CD4-positive, alpha-beta T cell treated with Interleukin-10 for 1 hour (primary cell): ENCODE measurements at regions not wholly inside any gene's neighbourhood (a gene's known extent, or its start where the extent isn't known, plus 50 kb on each side); places are given as distances from the start of the nearest gene placed in this dataset.

ENCODE experiments used
- DNase-seq: peaks from one replicate; pipeline ENCODE4 v3.0.0-alpha.2; 2020

DNA sequence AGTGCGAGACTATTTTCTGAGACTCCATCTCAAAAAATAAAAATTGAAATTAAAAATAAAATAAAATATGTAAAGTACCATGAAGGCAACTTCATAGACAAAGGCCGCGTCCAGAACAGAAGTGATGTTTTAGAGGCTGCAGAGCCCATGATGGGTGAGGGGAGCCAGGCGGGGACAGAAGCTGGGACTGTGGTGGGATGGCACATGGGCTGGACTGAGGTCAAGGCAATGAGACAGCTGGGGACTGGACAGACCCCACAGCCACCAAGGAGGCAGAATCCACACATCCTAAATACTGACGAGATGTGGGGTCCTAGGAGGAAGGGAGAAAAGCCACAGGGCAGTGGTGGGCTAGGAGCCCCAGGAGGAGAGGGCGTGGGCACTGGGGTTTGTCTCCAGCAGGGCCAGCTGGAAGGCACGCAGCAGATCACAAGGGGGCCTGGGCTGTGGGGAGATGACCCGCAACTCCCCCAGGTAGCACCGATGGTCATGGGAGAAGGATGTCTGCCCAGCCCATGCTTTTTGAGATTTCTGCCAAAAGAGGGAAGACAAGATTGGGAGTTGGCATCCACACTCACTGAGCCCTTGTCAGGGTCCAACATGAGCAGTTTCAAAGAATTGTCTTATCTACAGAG, 74.3 kb downstream of the KCNF1 start:
- no peak for DNase-seq

DNA sequence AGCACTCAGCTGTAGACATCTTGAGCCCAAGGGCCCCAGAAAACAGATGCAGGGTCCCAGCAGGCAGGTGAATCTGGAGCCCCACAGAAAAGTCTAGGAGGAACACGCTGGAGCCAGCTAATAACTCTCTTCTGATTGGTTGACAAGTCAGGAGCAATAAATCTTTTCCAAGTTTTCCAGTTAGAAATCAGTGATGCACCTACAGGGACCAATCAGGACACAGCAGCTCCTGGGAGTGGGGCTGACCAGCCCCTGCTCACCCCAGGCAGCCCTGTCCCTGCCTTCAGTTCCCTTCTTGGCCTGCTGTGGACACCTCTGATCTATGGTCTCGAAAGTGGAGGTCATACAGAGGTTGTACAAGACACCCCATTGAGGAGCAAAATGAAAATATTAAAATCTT, 75.7 kb downstream of the KCNF1 start:
- no peak for DNase-seq

DNA sequence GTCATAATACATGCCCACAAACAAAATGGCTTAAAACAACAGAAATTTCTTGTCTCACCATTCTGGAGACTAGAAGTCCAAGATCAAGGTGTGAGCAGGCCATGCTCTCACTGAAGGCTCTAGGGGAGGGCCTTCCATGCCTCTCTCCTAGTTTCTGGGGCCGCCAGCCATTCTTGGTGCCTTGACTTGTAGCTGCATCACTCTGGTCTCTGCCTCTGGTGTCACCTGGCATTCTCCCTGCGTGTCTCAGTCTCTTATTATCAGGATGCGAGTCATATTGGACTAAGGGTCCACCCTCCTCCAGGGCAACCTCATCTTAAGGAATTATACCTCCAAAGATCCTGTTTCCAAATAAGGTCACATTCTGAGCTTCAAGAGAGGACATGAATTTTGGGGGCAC, 76.1 kb downstream of the KCNF1 start:
- DNase-seq, result no peak

DNA sequence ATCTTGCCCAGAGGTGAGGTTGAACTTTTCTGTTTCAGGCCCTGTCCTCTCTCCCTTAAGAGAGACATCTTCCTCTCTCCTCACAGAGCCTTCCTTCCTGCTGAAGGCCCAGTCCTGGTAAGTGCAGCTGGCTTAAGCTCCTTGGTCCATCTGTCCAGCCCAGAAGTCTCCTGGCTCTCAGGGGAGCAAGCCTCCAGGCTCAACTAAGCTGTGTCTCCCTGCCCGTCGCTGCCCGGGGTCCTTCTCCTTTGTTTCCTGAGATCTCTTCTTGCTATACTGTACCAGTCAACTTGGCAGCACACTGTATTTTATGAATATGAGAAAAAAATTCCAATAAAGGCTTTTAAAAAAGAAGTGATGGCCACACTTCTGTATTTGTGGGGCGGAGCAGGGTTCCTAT, 77.4 kb downstream of the KCNF1 start:
- DNase-seq, result no peak

DNA sequence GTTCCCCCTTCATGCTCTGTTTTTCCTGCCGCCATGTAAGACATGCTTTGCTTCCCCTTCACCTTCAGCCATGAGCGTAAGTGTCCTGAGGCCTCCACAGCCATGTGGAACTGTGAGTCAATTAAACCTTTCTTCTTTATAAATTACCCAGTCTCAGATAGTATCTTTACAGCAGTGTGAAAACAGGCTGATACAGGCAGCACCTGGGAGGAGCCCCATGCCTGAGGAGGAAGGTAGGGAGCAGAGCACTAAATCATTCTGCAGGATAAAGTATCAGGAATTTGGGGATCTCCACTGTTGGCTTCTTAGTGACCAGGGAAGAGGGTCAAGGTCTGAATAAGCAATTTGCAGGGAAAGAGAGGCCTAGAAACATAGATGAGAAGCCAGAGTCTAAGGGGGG, 78.0 kb downstream of the KCNF1 start:
- DNase-seq, result no peak

DNA sequence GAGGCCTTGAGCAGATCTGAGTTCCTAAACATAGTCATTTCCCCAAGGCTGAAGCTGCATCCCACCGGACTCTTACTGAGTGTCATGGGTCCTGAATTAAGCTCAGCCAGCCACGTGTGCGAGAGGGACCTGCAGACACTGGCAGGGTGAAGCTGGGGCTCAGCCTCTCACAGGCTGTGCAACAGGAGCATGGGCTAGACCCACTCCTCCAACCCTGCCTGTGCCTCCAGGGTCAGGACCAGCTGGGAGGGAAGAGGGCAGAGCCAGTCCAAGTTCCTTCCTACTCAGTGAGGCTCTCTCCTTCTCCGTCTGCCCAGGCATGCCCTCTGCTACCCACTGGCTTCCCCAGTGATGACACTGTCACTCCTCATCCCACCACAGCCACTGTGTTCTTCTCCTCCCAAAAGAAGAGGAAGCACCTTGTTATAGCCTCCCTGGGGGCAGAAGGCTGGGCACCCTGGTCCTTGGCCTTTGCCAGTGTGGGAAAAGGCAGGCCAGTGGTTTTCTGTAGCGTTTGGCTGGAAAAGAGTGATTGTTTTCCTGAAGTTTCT, 78.9 kb downstream of the KCNF1 start:
- DNase-seq, result no peak

DNA sequence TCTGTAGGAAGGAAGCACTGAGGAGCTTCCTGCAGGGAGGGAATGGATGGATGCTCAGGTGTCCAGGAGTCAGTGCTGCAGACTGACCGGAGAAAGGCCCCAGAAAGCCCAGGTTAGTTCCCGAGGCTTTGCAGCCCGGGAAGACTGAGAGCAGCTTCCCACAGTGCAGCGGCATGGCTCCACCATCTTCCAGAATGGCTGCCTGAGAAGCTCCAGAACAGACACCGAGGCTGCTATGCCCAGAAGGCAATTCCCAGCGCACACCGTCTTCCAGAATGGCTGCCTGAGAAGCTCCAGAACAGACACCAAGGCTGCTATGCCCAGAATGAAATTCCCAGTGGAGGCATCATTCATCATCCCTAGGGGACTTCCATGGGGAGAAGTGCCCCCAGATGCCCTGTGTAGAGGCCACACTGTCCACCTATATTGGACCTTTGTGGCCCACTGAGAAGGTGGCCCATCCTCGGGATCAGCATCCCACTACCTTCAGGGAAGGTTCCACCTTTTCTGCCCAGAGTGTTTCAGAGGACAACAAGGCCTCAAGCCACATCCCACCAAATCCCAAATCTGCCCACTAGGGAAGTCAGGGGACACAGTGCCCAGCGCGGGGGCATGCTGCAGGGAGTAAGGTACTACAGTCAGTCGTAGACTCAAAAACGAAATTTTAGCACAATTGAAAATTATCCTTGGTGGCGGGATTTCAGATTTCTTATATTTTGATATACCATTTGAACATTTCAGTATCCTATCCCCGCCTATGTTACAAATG, 80.5 kb downstream of the KCNF1 start:
- no peak for DNase-seq

DNA sequence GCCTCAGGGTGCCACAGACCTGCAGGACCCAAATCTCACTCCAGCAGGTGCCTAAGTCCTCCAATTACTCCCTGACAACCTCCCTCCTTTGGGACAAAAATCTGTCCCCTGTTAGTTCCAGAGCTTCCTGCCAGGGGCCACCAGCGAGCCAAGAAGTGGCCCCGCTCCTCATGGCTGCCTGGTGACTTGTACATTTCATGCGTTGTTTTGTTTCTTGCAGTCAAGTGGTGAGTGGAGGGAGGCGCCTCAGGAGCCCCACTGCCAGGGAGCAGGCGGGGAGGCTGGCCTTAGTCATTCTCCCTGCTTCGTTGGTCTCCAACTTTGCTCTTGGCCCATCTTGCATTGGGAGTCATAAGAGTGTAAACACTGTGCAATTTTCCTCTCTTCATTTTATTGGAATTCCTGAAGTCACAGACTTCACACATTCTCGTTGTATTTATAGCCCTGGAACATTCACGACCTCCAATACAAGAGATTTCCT, 81.3 kb downstream of the KCNF1 start:
- no peak for DNase-seq

DNA sequence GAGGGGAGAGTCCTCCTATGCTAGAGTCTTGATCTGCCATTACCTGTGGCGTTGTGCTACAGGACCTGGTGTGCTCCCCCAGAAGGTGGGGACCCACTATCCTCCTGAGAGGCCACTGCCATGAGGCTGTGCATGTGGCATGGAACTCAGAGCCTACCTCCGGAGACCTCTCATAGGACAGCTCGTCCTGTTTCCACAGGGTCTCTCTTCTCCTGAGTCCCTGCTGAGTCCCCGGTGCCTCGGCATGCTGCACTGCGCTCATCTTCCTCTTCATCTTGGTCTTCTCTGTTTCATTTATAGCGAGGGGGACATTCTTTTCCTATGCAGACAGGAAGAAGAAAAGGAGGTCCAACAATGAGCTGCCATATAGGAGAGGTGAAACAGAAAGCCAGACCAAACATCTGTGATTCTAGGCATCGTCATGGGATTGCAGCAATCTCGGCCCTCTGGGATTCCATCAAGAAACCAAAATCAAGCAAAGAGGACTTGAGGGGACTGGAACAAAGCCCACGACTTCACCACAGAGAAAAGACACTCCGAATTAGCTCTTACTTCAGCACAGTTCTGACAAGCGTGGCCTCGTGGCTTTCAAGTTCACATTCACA, 83.7 kb downstream of the KCNF1 start:
- DNase-seq, result no peak

DNA sequence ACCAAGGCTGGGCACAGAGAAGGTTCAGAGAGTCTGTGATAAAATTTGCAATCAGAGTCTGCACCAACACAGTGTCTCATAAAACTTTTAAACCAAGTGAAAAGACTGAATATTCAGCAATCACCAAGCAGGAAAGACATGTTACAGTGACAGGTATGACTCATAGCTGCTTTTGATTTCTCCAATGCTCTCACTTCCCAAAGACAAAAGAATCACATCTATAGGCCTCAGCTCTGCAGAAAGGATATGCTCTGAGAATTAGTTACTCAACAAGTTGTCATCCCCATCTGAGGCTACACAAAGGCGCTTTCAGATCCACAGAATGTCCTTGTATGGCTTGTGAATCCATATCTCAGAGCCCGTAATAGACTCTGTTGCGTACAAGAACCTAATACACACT, 92.5 kb downstream of the KCNF1 start:
- no peak for DNase-seq

DNA sequence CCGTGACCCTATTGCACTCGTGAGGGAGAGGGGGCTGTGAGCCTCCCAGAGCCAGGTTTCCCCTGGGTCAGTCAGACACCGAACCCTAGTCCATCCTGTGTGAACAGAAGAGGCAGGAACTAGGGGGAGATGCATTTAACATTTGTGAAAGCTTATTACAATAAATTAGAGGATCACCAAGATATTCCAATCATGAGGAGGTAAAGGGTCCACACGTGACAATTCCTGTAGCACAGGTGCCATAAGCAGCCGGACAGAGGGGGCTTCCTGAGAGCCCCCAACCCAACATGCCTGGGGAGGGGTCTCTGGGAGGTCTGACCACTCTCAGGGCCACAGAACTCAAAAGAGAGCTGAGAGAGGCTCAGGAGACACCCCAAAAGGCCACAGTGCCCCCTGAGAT, 93.3 kb downstream of the KCNF1 start:
- DNase-seq, result no peak

DNA sequence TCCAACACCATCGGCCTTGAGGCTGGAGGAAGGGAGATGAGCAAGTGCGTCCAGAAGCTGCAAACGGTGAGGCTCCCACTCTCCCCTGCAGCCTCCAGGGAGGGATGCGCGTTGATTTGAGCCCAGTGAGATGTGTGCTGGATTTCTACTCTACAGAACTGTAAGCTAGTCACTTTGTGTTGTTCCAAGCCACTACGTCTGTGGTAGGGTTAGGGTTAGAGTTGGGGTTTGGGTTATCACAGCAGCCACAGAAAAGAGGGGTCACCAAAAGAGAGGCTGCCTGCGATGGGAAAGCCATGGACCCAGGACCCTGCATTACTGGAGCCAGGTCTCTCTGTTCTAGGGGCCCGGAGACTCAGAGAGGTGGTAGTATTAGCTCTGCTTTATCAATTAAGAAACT, 94.5 kb downstream of the KCNF1 start:
- DNase-seq, result no peak

DNA sequence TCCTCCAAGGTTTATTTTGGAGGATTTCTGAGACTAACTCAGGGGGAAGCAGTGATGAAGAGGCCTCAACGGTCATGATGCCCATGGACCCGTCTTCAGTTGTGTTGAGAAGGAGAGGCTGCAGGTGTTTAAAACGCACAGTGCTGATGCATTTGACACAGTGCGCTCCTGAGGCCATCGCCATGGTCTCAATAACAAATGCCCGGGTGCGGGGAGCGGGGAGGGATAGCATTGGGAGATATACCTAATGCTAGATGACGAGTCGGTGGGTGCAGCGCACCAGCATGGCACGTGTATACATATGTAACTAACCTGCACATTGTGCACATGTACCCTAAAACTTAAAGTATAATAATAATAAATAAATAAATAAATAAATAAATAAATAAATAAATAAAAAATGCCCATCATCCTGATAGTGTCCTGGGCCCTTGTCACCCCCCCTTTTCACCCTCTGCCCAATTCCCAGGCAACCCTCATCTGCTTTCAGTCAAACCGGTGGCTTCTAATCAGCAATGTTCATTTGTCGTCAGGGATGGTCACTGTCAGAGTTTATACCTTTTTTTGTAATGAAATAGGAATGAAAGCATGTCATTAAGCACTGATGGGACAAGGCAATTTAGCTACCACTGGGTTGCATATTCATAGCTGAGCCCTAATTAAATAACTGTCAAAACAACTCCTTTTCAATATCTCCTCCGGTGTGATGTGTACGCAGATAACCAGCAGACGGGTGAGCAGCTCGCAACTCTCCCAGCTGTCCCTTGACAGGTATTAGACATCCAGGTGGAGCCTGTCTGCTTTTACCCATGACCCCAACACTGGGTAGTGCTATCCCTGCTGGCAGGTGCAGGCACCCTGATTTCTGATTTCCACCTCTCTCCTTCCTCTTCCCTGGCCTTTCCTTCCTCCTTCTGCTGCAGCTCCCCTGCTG, 95.9 kb downstream of the KCNF1 start:
- no peak for DNase-seq

DNA sequence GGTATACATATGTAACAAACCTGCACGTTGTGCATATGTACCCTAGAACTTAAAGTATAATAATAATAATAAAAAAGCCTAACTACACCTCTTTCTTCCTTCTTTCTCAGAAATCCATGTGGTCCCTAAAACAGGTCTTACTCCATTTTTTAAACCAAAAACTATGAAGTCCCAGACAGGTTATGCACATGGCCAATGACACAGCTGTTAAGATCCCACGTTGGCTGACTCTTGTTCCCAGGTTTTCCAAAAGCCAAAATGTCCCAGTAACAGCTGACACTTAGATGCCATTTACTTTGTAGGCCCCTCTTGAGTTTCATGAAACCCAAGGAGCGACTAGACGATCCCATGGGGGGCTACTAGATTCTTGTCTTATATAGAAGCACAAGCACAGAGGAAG, 97.0 kb downstream of the KCNF1 start:
- DNase-seq, result no peak

DNA sequence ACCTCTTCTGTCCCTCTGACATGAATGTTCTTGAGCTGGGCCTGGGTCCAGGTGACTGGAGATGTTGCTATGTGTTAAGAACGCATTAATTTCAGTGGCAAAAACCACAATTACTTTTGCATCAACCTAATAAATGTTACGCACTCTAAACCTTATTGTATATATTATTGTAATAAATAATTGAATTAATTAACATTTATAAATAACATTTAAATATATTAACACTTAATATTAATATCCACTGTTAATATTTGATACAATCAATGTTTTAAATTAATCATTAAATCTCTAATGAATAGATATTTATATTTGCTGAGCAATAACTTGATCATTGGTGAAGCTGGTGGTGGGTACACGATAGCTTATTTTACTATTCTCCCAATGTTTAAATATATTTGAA, 97.4 kb downstream of the KCNF1 start:
- no peak for DNase-seq

DNA sequence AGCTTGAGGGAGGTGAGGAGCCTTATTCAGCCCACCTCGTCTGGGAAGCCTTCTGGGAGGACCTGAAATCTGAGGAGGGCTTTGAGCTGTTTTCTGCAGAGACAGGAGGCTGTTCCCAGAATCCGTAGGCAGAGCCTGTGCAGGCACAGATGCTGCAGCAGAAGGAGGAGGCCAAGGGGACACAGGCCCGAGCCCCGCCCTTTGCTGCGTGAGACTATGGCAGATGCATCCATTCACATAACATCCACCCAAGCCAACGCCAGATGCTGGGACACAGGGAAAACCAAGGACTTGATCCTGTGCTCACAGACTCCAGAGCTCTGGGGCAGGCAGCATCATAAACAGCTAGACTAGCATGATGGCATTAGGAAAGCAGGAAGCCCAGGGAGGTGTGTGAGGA, 98.2 kb downstream of the KCNF1 start:
- no peak for DNase-seq

DNA sequence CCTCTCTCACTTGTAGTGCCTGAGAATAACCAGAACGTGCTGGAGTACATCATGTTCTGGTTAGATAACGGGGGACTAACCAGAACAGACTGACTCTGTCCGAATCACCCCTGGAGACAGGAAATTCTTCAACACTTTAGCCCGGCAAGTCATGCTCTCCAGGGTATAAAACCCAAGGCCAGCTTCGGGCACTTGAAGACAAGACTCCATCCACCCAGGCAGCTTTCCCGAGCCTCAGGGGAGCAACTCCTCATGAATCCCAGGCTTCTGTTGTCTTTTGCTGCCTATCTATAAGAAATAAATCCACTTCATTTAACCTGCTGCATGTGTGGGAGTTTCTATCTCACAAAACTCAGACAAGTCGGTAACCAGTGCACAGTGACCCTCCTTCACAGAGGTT, 99.6 kb downstream of the KCNF1 start:
- DNase-seq, result no peak

DNA sequence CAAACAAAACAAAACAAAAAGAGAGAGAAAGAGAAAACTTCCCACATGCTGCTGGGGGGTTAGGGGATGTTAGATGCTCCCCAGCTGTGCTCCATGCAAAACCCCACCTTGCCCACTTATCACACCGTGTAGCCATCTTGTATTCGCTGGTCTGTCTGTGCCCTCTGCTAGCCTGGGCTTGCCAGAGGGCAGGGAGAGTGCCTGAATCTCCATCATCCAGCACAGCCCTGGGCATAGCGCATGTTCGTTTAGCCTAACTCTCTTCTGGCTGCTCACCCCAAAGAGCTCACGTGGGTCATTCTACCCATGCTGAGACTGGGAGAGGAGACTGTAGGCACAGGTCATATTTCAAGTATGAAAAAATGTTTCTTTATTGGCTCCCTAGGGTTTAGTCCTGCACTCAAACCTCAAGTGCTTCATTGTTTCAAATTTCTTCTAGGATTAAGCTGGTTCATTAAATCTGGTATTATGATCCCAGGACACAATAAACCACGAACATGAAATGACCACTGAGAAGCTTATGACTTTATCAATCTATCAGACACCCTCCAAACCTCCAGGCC, 100.5 kb downstream of the KCNF1 start:
- no peak for DNase-seq

DNA sequence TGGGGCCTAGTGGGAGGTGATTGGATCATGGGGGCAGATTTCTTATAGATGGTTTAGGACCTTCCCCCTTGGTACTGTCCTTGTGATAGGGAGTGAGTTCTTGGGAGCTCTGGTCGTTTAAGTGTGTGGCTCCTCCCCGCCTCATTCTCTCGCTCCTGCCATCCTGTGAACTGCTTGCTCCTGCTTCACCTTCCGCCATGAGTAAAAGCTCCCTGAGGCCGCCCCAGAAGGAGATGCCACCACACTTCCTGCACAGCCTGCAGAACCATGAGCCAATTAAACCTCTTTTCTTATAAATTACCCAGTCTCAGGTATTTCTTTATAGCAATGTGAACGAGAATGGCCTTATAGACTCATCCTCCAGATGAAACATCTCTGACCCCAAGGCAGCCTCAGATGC, 101.5 kb downstream of the KCNF1 start:
- DNase-seq, result no peak

DNA sequence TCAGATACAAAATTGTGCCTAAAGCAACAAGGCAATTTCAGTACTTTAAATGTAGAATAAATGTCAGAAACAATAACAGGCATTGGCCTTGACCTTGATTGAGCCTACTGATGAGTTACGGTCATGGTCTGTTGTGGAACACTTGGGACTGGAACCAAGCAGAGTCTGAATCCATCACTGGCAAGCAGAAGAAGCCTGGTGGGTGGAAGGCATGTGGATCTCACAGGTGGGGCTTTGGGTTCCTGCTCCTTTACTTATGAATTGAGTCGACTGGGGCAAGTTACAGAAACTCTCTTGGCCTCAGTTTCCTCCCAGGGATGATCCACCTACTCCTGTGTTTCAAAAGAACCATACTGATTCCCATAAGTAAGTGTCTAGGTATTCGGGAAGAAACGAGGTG, 102.3 kb downstream of the KCNF1 start:
- no peak for DNase-seq

DNA sequence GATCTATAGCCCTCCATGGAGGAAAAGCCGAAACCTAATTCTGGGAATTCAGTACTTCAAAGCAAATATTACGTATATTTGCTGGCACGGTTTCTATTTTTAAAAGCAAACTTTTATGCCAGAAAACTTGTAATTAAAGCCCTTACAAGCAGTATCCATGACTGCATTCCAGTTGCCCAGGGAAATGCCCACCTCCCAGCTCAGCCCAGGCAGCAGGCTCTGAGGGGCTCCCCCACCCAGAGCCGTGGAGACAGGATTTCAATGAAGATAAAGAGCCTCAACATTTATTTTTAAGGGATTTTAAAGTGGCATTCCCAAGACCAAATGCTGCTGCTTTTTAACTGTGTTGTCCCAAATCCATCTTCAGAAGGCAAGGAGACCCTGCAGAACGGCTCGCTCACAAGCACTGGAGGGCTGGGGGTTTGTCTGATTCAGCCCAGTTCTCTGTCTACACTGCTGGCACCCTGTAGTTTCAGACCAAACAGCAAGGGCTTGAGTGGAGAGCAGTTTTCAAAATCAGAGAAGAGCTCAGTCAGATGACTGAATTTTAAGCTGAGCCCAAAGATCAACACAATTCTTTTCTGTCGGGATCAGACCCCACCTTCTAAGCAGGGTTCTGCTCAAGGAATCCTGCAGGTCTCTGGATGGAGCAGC, 105.1 kb downstream of the KCNF1 start:
- no peak for DNase-seq

DNA sequence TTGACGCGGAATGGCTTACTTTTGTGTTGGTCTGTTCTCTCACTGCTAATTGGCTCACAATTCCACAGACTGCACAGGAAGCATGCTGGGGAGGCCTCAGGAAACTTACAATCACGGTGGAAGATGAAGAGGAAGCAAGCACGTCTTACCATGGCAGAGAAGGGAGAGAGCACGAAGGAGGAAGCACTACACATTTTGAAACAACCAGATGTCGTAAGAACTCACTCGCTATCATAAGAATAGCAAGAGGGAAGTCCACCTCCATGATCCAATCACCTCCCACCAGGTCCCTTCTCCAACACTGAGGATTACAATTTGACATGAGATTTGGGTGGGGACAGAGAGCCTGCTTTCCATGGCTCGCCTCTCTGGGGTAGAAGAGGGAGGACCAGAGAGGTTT, 106.2 kb downstream of the KCNF1 start:
- DNase-seq, result no peak
